Lung (tissue), 11 donors: ENCODE measurements at regions not wholly inside any gene's neighbourhood (a gene's known extent, or its start where the extent isn't known, plus 50 kb on each side); places are given as distances from the start of the nearest gene placed in this dataset.

Source experiments
- ATAC-seq: fragments of 200-7000 bp; cut with Tn5 transposase; one replicate; pipeline ENCODE4 v1.9.1; 2020; ENCODE audit warnings: moderate number of reproducible peaks; ENCODE audit not compliant: insufficient read depth, low FRiP score
- DNase-seq, 3 donors: peaks; one replicate each; pipeline ENCODE4 v3.0.0-alpha.2; 2013 to 2017
- H3K27ac ChIP-seq, 2 donors: one replicate each; pipeline ENCODE4 v1.5.1; 2013; ENCODE audit warnings: mild to moderate bottlenecking in 2 of 2, moderate library complexity in 2 of 2, control low read depth in 1 of 2, inconsistent platforms in 1 of 2, low read depth in 1 of 2, low read length in 1 of 2
- H3K27me3 ChIP-seq, 3 donors: one replicate each; pipeline ENCODE4 v1.5.1; 2013; ENCODE audit warnings: low read length in 2 of 3; ENCODE audit not compliant: control insufficient read depth in 3 of 3, insufficient read depth in 3 of 3
- H3K36me3 ChIP-seq, 4 donors: one replicate each; pipeline ENCODE4 v1.5.1; 2013; ENCODE audit warnings: low read length in 4 of 4, mild to moderate bottlenecking in 1 of 4, moderate library complexity in 1 of 4; ENCODE audit not compliant: control insufficient read depth in 4 of 4, insufficient read depth in 4 of 4
- H3K4me1 ChIP-seq, 5 donors: one replicate each; pipeline ENCODE4 v1.5.1; 2013; ENCODE audit warnings: low read length in 5 of 5, mild to moderate bottlenecking in 2 of 5, moderate library complexity in 1 of 5; ENCODE audit not compliant: control insufficient read depth in 5 of 5, insufficient read depth in 5 of 5
- H3K4me3 ChIP-seq: one replicate; pipeline ENCODE4 v1.5.1; 2013; ENCODE audit warnings: mild to moderate bottlenecking, control low read depth, moderate library complexity
- H3K9ac ChIP-seq, 2 donors: one replicate each; pipeline ENCODE4 v1.5.1; 2013; ENCODE audit warnings: low read length in 2 of 2, control low read depth in 1 of 2; ENCODE audit not compliant: insufficient read depth in 1 of 2
- H3K9me3 ChIP-seq, 4 donors: one replicate each; pipeline ENCODE4 v1.5.1; 2013; ENCODE audit warnings: low read length in 3 of 4, mild to moderate bottlenecking in 1 of 4, moderate library complexity in 1 of 4; ENCODE audit not compliant: control insufficient read depth in 4 of 4, insufficient read depth in 3 of 4
- WGBS, 2 donors: extraction: QIAGEN DNeasy Blood & Tissue Kit; methylation state at CpG; one replicate each; pipeline ENCODE4 v1.1.7; 2013; 5-methylcytosine and 5-hydroxymethylcytosine counted together
- TF ChIP-seq, protein P1 (sequence below): IDR thresholded peaks from 2 replicates; pipeline ENCODE4 v1.5.1; 2012; ENCODE audit warnings: mild to moderate bottlenecking; ENCODE audit errors: control extremely low read depth, extremely low read depth
- donor health status: control.
- donor health status: control.
- donor health status: Bipolar disorder and iron deficiency.
- donor health status: healthy.
- donor health status: DM: yes; HTN: yes; CAD: no.

DNA sequence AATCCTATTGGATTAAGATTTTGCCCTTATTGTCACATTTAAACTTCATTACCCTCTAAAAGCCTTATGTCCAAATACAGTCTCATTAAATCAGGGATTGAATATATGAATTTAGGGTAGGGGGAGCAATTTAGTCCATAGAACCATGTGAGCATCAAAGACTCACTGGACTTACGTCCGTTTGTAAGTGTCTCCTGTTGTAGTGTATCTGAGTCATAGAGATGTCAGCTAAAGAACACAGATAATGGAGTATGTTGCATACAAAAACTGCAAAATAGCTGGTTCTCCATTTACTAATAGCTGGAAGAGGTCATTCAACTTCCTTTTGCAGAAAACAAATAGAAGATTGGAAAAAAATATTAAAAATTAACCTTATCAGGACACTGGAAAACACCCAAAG, 599.1 kb upstream of the SOX9 start:
- Histone ChIP-seq H3K4me3 (no peak overlapping the region), H3K27ac (no peak overlapping the region), H3K36me3 (no peaks in the 10 kb centered on the region), H3K9me3 (no peaks in the 10 kb centered on the region), H3K27me3 (peaks cover 0 to 5% (median 0%) of the 10 kb centered on the region in 3 donors), H3K4me1 (no peaks in the 10 kb centered on the region), H3K9ac (no peak overlapping the region)
- TF ChIP-seq, protein P1, sequence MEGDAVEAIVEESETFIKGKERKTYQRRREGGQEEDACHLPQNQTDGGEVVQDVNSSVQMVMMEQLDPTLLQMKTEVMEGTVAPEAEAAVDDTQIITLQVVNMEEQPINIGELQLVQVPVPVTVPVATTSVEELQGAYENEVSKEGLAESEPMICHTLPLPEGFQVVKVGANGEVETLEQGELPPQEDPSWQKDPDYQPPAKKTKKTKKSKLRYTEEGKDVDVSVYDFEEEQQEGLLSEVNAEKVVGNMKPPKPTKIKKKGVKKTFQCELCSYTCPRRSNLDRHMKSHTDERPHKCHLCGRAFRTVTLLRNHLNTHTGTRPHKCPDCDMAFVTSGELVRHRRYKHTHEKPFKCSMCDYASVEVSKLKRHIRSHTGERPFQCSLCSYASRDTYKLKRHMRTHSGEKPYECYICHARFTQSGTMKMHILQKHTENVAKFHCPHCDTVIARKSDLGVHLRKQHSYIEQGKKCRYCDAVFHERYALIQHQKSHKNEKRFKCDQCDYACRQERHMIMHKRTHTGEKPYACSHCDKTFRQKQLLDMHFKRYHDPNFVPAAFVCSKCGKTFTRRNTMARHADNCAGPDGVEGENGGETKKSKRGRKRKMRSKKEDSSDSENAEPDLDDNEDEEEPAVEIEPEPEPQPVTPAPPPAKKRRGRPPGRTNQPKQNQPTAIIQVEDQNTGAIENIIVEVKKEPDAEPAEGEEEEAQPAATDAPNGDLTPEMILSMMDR, result no peak
- DNase-seq, result no peak
- WGBS, 2 donors, result 81 to 84% methylated on average over 2 of the region's 2 CpGs
- no peak for ATAC-seq

DNA sequence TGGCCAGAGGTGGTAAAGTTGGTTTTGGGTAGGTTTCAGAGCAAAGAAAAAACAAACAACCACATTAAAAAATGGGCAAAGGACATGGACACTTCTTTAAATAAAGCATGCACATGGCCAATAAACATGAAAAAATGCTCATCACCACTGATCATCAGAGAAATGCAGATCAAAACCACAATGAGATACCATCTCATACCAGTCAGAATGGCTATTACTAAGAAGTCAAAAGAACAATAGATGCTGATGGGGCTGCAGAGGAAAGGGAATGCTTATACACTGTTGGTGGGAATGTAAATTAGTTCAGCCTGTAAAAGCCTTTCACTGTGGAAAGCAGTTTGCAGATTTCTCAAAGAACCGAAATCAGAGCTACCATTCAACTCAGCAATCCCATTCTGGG, 598.4 kb upstream of the SOX9 start:
- Histone ChIP-seq H3K9ac (no peak overlapping the region), H3K9me3 (no peaks in the 10 kb centered on the region), H3K36me3 (no peaks in the 10 kb centered on the region), H3K27me3 (peaks cover 0 to 5% (median 0%) of the 10 kb centered on the region in 3 donors), H3K4me1 (no peaks in the 10 kb centered on the region), H3K27ac (no peak overlapping the region), H3K4me3 (no peak overlapping the region)
- DNase-seq, result no peak
- TF ChIP-seq, protein P1, result no peak
- WGBS, 2 donors, result 80 to 83% methylated on average over 1 of the region's 1 CpG
- no peak for ATAC-seq

DNA sequence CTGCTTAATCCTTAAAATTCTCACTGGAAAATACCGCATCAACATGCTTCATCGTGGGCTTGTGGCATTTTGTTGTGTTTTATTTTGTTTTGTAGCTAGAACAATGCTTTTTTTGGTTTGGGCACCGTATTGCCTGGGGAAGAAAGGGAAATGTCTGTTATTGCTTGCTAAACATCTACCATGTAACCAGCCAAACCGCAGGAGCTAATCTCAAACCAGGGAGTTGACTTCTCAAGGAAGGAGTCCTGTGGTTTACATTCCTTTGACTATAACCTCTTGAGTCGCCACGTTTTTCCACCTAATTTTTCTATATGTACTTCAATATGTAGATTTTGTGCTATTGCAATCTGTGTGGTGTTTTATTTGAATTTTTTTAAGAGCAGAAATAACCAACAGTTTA, 593.5 kb upstream of the SOX9 start:
- no peaks in the 10 kb centered on the region for H3K9me3 ChIP-seq
- no peaks in the 10 kb centered on the region for H3K27me3 ChIP-seq
- no peaks in the 10 kb centered on the region for H3K36me3 ChIP-seq
- ATAC-seq (no peak), DNase-seq (no peak)
- no peak overlapping the region for H3K27ac ChIP-seq
- TF ChIP-seq, protein P1, result no peak
- no peak overlapping the region for H3K4me3 ChIP-seq
- no peak overlapping the region for H3K9ac ChIP-seq
- WGBS, 2 donors, result 65 to 78% methylated on average over 6 of the region's 6 CpGs
- H3K4me1 ChIP-seq, result no peaks in the 10 kb centered on the region

DNA sequence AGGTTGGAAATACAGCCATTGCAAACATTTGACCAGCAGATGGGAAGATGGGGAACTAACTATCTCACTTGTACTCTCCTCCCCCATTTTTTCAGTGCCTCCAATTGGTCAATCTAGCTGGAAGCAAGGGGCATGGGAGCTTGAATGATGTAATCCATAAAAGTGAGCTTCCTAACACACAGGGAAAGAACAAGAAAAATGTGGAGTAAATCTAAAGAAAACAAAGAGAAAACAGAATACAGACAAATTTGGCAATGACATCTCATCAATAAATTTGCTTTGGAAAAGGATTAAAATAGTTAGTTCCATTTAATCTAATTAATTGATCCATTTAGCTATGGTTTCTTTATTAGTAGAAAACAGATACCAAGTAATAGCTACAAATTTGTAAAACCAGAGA, 592.6 kb upstream of the SOX9 start:
- no peaks in the 10 kb centered on the region for H3K9me3 ChIP-seq
- no peak overlapping the region for H3K27ac ChIP-seq
- H3K4me1 ChIP-seq, result no peaks in the 10 kb centered on the region
- H3K9ac ChIP-seq, result no peak overlapping the region
- H3K4me3 ChIP-seq, result no peak overlapping the region
- ATAC-seq (no peak), DNase-seq (no peak)
- no peaks in the 10 kb centered on the region for H3K36me3 ChIP-seq
- H3K27me3 ChIP-seq, result no peaks in the 10 kb centered on the region
- TF ChIP-seq, protein P1, result no peak
